H1 (cell line): ENCODE measurements at regions not wholly inside any gene's neighbourhood (a gene's known extent, or its start where the extent isn't known, plus 50 kb on each side); places are given as distances from the start of the nearest gene placed in this dataset.

Experiments used
- CTCF ChIA-PET: fragments of 300-600 bp; sonication (Branson Sonifier 250); formaldehyde crosslinking; loops from one replicate; lab custom pipeline; 2021; ENCODE audit not compliant: partially characterized antibody; lab: Charles Lee
- POLR2A ChIA-PET: fragments of 300-600 bp; sonication (Branson Sonifier 250); formaldehyde crosslinking; loops from one replicate; lab custom pipeline; 2021; ENCODE audit warnings: inconsistent platforms; ENCODE audit not compliant: partially characterized antibody; lab: Charles Lee
- DNase-seq, 2 experiments: peaks; one replicate each; pipeline versions ENCODE4 v3.0.0 to v3.0.0-alpha.2; 2010 to 2022; ENCODE audit warnings: low spot score in 2 of 2, low read depth in 1 of 2, mixed read lengths in 1 of 2
- FAIRE-seq: peaks from 2 replicates; lab custom pipeline; 2011; peaks lifted over from hg19 to GRCh38; lab: Jason Lieb, UNC
- H2AFZ ChIP-seq: 2 replicates; pipeline ENCODE4 v1.8.1; 2012; ENCODE audit warnings: low read length, inconsistent platforms
- H2AK5ac ChIP-seq: 2 replicates; pipeline ENCODE4 v1.6.1; 2013; ENCODE audit warnings: low read depth, low read length
- H2BK120ac ChIP-seq: replicated peaks from 2 replicates; pipeline ENCODE3; 2013; ENCODE audit warnings: low read depth, low read length, inconsistent platforms
- H2BK12ac ChIP-seq: 2 replicates; pipeline ENCODE4 v1.6.1; 2013; ENCODE audit warnings: low read depth, low read length
- H2BK15ac ChIP-seq: 2 replicates; pipeline ENCODE4 v1.6.1; 2013; ENCODE audit warnings: low read length
- H2BK20ac ChIP-seq: 2 replicates; pipeline ENCODE4 v1.6.1; 2013; ENCODE audit warnings: low read length
- H2BK5ac ChIP-seq: 2 replicates; pipeline ENCODE4 v1.6.1; 2013; ENCODE audit warnings: low read depth, low read length
- H3K14ac ChIP-seq: 2 replicates; pipeline ENCODE4 v1.6.1; 2013; ENCODE audit warnings: inconsistent platforms; ENCODE audit not compliant: insufficient read length
- H3K18ac ChIP-seq: 2 replicates; pipeline ENCODE4 v1.6.1; 2013; ENCODE audit warnings: low read length; ENCODE audit errors: extremely low read depth
- H3K23ac ChIP-seq: 2 replicates; pipeline ENCODE4 v1.6.1; 2013; ENCODE audit warnings: inconsistent platforms; ENCODE audit not compliant: insufficient read length
- H3K23me2 ChIP-seq: 2 replicates; pipeline ENCODE4 v1.6.1; 2013; ENCODE audit warnings: low read depth, low read length
- H3K27ac ChIP-seq: 2 replicates; pipeline ENCODE4 v1.6.1; 2011; ENCODE audit warnings: low read depth, low read length, inconsistent platforms
- H3K27me3 ChIP-seq, 4 experiments: replicated peaks in 1 of 4; 1 replicate in 1 of 4; 2 replicates in 3 of 4; pipeline versions ENCODE4 v1.6.1 to v1.8.1; 2011 to 2013; ENCODE audit warnings: low read length in 3 of 4, mild to moderate bottlenecking in 3 of 4, inconsistent platforms in 2 of 4, mixed read lengths in 2 of 4, moderate library complexity in 1 of 4; ENCODE audit not compliant: control insufficient read depth in 3 of 4, insufficient read depth in 3 of 4; ENCODE audit errors: extremely low read depth in 1 of 4
- H3K36me3 ChIP-seq, 4 experiments: 2 replicates each; pipeline versions ENCODE4 v1.6.1 to v1.8.1; 2011 to 2013; ENCODE audit warnings: mild to moderate bottlenecking in 4 of 4, low read length in 3 of 4, moderate library complexity in 2 of 4, control low read depth in 1 of 4, inconsistent platforms in 1 of 4; ENCODE audit not compliant: insufficient read depth in 4 of 4, control insufficient read depth in 2 of 4
- H3K4ac ChIP-seq: replicated peaks from 2 replicates; pipeline ENCODE3; 2013; ENCODE audit warnings: low read length, low read depth, mixed read lengths, inconsistent platforms; ENCODE audit not compliant: insufficient read length
- H3K4me1 ChIP-seq, 4 experiments: replicated peaks in 1 of 4; 1 replicate in 1 of 4; 2 replicates in 3 of 4; pipeline versions ENCODE4 v1.6.1 to v1.8.1; 2011 to 2013; ENCODE audit warnings: low read length in 3 of 4, inconsistent platforms in 2 of 4, mixed read lengths in 1 of 4; ENCODE audit not compliant: insufficient read depth in 4 of 4, control insufficient read depth in 3 of 4
- H3K4me2 ChIP-seq, 2 experiments: 2 replicates each; pipeline versions ENCODE4 v1.6.1 to v1.8.1; 2011 to 2013; ENCODE audit warnings: low read depth in 2 of 2, low read length in 2 of 2, control low read depth in 1 of 2, inconsistent platforms in 1 of 2, mild to moderate bottlenecking in 1 of 2; ENCODE audit not compliant: insufficient read depth in 1 of 2
- H3K4me3 ChIP-seq, 4 experiments: fragments of 200-600, 300-600 bp in 1 of 4; sonication (generic), shearing (Covaris generic), sonication (Bioruptor Twin) in 1 of 4; 2 replicates each; pipeline versions ENCODE4 v1.5.1 to v1.8.1; 2011 to 2016; ENCODE audit warnings: low read length in 4 of 4, low read depth in 3 of 4, control low read depth in 2 of 4, inconsistent platforms in 2 of 4, mild to moderate bottlenecking in 2 of 4, mixed read lengths in 1 of 4, moderate library complexity in 1 of 4; ENCODE audit not compliant: insufficient read depth in 2 of 4; ENCODE audit errors: extremely low read depth in 1 of 4
- H3K56ac ChIP-seq: replicated peaks from 2 replicates; pipeline ENCODE3; 2013; ENCODE audit warnings: low read depth, mild to moderate bottlenecking, mixed read lengths, low read length, inconsistent platforms; ENCODE audit not compliant: insufficient read length
- H3K79me1 ChIP-seq: 2 replicates; pipeline ENCODE4 v1.6.1; 2013; ENCODE audit warnings: low read depth, low read length, control low read depth
- H3K79me2 ChIP-seq, 2 experiments: 2 replicates each; pipeline versions ENCODE4 v1.6.1 to v1.8.1; 2012 to 2013; ENCODE audit warnings: low read length in 2 of 2, mild to moderate bottlenecking in 2 of 2, inconsistent platforms in 1 of 2; ENCODE audit not compliant: insufficient read depth in 2 of 2, control insufficient read depth in 1 of 2
- H3K9ac ChIP-seq, 4 experiments: replicated peaks in 1 of 4; 1 replicate in 1 of 4; 2 replicates in 3 of 4; pipeline versions ENCODE4 v1.6.1 to v1.8.1; 2011 to 2013; ENCODE audit warnings: low read depth in 3 of 4, low read length in 3 of 4, control low read depth in 2 of 4, mild to moderate bottlenecking in 2 of 4, moderate library complexity in 2 of 4, inconsistent platforms in 1 of 4; ENCODE audit errors: extremely low read depth in 1 of 4
- H3K9me3 ChIP-seq, 2 experiments: 2 replicates each; pipeline versions ENCODE4 v1.6.1 to v1.8.1; 2012 to 2013; ENCODE audit warnings: mild to moderate bottlenecking in 2 of 2, moderate library complexity in 2 of 2, control low read depth in 1 of 2, inconsistent platforms in 1 of 2, low read depth in 1 of 2, low read length in 1 of 2, mixed read lengths in 1 of 2; ENCODE audit not compliant: insufficient read depth in 2 of 2
- H4K20me1 ChIP-seq, 2 experiments: replicated peaks in 1 of 2; 2 replicates each; pipeline versions ENCODE3 to v1.8.1; 2011 to 2013; ENCODE audit warnings: inconsistent platforms in 2 of 2, low read length in 2 of 2, mild to moderate bottlenecking in 1 of 2; ENCODE audit not compliant: insufficient read depth in 2 of 2, control insufficient read depth in 1 of 2
- H4K5ac ChIP-seq: 2 replicates; pipeline ENCODE4 v1.6.1; 2013; ENCODE audit warnings: low read length, low read depth, mixed read lengths, inconsistent platforms; ENCODE audit not compliant: insufficient read length
- H4K8ac ChIP-seq: 2 replicates; pipeline ENCODE4 v1.8.0; 2013; ENCODE audit warnings: mild to moderate bottlenecking, moderate library complexity, low read length, inconsistent platforms; ENCODE audit not compliant: insufficient read depth; ENCODE audit errors: extremely low read depth
- H4K91ac ChIP-seq: replicated peaks from 2 replicates; pipeline ENCODE3; 2013; ENCODE audit warnings: low read length, mixed read lengths, inconsistent platforms; ENCODE audit not compliant: insufficient read length
- CBX8 ChIP-seq: fragments of 300-800, 300-1000 bp; sonication (generic); IDR thresholded peaks from 2 replicates; pipeline ENCODE4 v1.7.1; 2016; ENCODE audit warnings: low read depth, low read length, borderline replicate concordance
- POU5F1 ChIP-seq: IDR thresholded peaks from 2 replicates; pipeline ENCODE4 v1.6.1; 2011; ENCODE audit warnings: low read depth, mild to moderate bottlenecking, low read length, moderate library complexity
- RXRA ChIP-seq: IDR thresholded peaks from 2 replicates; pipeline ENCODE4 v1.6.1; 2011; ENCODE audit warnings: low read depth, mild to moderate bottlenecking, low read length, moderate library complexity; ENCODE audit not compliant: insufficient read depth
- WGBS, 2 experiments: shearing (Covaris generic) in 1 of 2; methylation state at CpG; one replicate each; pipeline versions ENCODE4 v1.1.6 to v1.1.7; 2013 to 2015; ENCODE audit warnings: low lambda C conversion rate in 2 of 2, mixed read lengths in 2 of 2, inconsistent platforms in 1 of 2, low coverage in 1 of 2, missing lambda C conversion rate in 1 of 2; ENCODE audit not compliant: insufficient replicate concordance in 2 of 2, insufficient coverage in 1 of 2, insufficient read length in 1 of 2; ENCODE audit errors: extremely low coverage in 1 of 2, missing lambda C conversion rate in 1 of 2; 5-methylcytosine and 5-hydroxymethylcytosine counted together

GRCh38 chr13:72448082-72448481, 279.3 kb downstream of the MZT1 start:
- no peak overlapping the region for H2BK5ac ChIP-seq
- ChIA-PET POLR2A (no interaction called here), CTCF (interaction anchor here (1.6 kb wide), 1 partner anchor 42 kb away, joined by 3 read pairs; no protein-coding TSS in a partner anchor)
- no peaks in the 10 kb centered on the region for H3K79me2 ChIP-seq
- no peak overlapping the region for H2BK12ac ChIP-seq
- no peaks in the 10 kb centered on the region for H3K4me1 ChIP-seq
- no peak overlapping the region for H3K23ac ChIP-seq
- no peak overlapping the region for H3K4me2 ChIP-seq
- no peak overlapping the region for H2AK5ac ChIP-seq
- no peaks in the 10 kb centered on the region for H3K27me3 ChIP-seq
- H2BK120ac ChIP-seq = no peak overlapping the region
- no peak overlapping the region for H3K18ac ChIP-seq
- H4K5ac ChIP-seq = no peak overlapping the region
- no peaks in the 10 kb centered on the region for H3K79me1 ChIP-seq
- H2AFZ ChIP-seq = no peak overlapping the region
- H2BK15ac ChIP-seq = no peak overlapping the region
- H4K20me1 ChIP-seq = no peaks in the 10 kb centered on the region
- TF ChIP-seq CBX8 (no peak), RXRA (no peak), POU5F1 (no peak)
- no peak for FAIRE-seq
- WGBS, 2 experiments = 100% methylated on average over 1 of the region's 1 CpG; no CpG with 5 or more reads in 1 of the 2 experiments
- H3K14ac ChIP-seq = no peak overlapping the region
- H2BK20ac ChIP-seq = no peak overlapping the region
- H4K8ac ChIP-seq = no peak overlapping the region
- H3K56ac ChIP-seq = no peak overlapping the region
- H3K9ac ChIP-seq = no peak overlapping the region
- no peak for DNase-seq
- H4K91ac ChIP-seq = no peak overlapping the region
- H3K27ac ChIP-seq = no peak overlapping the region
- no peaks in the 10 kb centered on the region for H3K23me2 ChIP-seq
- no peaks in the 10 kb centered on the region for H3K36me3 ChIP-seq
- H3K4me3 ChIP-seq = no peak overlapping the region
- H3K9me3 ChIP-seq = peaks cover 8 to 10% of the 10 kb centered on the region in 2 experiments; a peak in 3 of 4 replicates
- no peak overlapping the region for H3K4ac ChIP-seq
